SU-DHL-6 (cell line): ENCODE measurements at regions not wholly inside any gene's neighbourhood (a gene's known extent, or its start where the extent isn't known, plus 50 kb on each side); places are given as distances from the start of the nearest gene placed in this dataset.

ENCODE experiments used
- CTCF ChIP-seq: fragments of 200-600 bp; sonication (generic); IDR thresholded peaks from one replicate; pipeline ENCODE4 v1.5.1; 2017; ENCODE audit warnings: antibody characterized with exemption, mild to moderate bottlenecking, low read length, moderate library complexity; ENCODE audit not compliant: insufficient read depth, poor library complexity, severe bottlenecking
- EZH2phosphoT487 ChIP-seq: fragments of 200-600 bp; sonication (generic), shearing (Covaris generic); conservative IDR thresholded peaks from 2 replicates; pipeline ENCODE4 v1.6.1; 2018; ENCODE audit warnings: mild to moderate bottlenecking, antibody characterized with exemption, low read length, moderate library complexity, mixed read lengths

DNA sequence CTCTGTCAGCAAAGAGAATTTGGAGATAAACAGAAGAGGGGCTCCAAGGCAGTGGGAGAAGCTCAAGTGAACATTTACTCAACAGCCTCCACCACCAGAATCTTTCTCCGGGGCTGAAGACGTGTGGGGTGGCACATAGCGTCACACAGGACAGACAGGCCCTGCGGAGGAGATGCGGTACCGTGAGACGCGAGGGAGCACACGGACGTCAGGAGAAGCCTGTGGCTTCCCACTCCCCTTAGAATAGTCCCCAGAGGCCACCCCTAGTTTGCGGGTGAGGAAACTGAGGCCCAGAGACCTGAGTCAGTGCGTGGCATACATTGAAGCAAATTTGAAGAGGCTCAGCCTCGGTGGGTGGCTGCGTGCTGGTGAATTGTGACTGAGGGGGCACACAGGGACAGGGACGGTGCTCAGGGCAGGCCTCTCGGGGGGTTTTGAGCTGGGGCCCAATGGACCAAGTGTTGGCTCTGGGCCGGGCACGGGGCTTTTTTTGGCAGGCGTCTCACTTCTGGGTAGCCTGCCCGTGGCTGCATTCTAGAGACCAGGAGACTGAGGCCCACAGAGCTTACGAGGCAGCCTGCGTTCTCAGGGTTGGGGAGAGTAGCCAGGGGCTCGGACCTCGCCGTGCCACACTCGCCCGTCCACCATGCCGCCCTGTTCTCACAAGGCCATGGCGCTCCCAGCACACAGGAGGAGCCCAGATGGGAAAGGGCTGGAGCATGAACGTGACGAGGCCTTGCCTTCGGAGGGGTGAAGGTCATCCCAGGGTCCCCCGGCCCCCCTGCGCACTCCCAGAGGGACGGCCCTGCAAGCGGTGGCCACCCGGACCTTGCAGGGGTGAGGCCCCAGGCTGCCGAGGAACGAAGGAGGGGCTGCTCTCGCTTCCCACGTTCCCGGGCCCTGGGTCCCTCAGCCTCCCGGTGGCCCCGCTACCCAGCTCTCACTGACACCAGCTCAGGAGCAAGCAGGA lies 220.6 kb downstream of the C9orf50 start:
- TF ChIP-seq CTCF (no peak), EZH2phosphoT487 (no peak)
